ENCODE measurements at regions not wholly inside any gene's neighbourhood (a gene's known extent, or its start where the extent isn't known, plus 50 kb on each side); places are given as distances from the start of the nearest gene placed in this dataset.
A peak's percentile ranks its signal among the peaks of the same experiment; 100 is the strongest.

- intact Hi-C loops (cut with DNase I): no loop called here
- DNase-seq: no peak
Measured at GRCh38 chr3:184472723-184473428, 88.7 kb upstream of the EPHB3 start.

GRCh38 chr3:184474897-184475296 lies 86.7 kb upstream of the EPHB3 start:
- intact Hi-C loops (cut with DNase I): no loop called here
- DNase-seq: no peak

GRCh38 chr3:184477940-184478339 lies 83.6 kb upstream of the EPHB3 start:
- intact Hi-C loops (cut with DNase I): no loop called here
- no peak for DNase-seq

- intact Hi-C loops (cut with DNase I): no loop called here
Measured at GRCh38 chr3:184479426-184480126, 82.0 kb upstream of the EPHB3 start.

GRCh38 chr3:184480831-184481230 lies 80.8 kb upstream of the EPHB3 start:
- DNase-seq: no peak
- intact Hi-C loops (cut with DNase I): no loop called here

More at GRCh38 chr3:184479426-184480126, 82.0 kb upstream of the EPHB3 start:
- DNase-seq: peak in 7 of 42 donors; percentile 6 to 47 (median 23)

GRCh38 chr3:184481984-184482671 lies 79.5 kb upstream of the EPHB3 start:
- intact Hi-C loops (cut with DNase I): no loop called here
- no peak for DNase-seq

GRCh38 chr3:184485241-184485640 lies 76.3 kb upstream of the EPHB3 start:
- intact Hi-C loops (cut with DNase I): no loop called here
- DNase-seq: no peak

- DNase-seq: no peak
- intact Hi-C loops (cut with DNase I): no loop called here
Measured at GRCh38 chr3:184485906-184486305, 75.7 kb upstream of the EPHB3 start.

- intact Hi-C loops (cut with DNase I): no loop called here
- DNase-seq: no peak
Measured at GRCh38 chr3:184486614-184487013, 75.0 kb upstream of the EPHB3 start.

- intact Hi-C loops (cut with DNase I): no loop called here
- no peak for DNase-seq
Measured at GRCh38 chr3:184488577-184488976, 73.0 kb upstream of the EPHB3 start.

GRCh38 chr3:184489268-184489841 lies 72.2 kb upstream of the EPHB3 start:
- no peak for DNase-seq
- intact Hi-C loops (cut with DNase I): no loop called here

- DNase-seq: no peak
Measured at GRCh38 chr3:184491011-184491576, 70.5 kb upstream of the EPHB3 start.

GRCh38 chr3:184491867-184492615 lies 69.5 kb upstream of the EPHB3 start:
- DNase-seq: peak in 9 of 42 donors; percentile 3 to 40 (median 21)
- intact Hi-C loops (cut with DNase I): no loop called here

More at GRCh38 chr3:184491011-184491576, 70.5 kb upstream of the EPHB3 start:
- intact Hi-C loops (cut with DNase I): no loop called here

GRCh38 chr3:184496933-184497332 lies 64.7 kb upstream of the EPHB3 start:
- no peak for DNase-seq
- intact Hi-C loops (cut with DNase I): no loop called here

- intact Hi-C loops (cut with DNase I): no loop called here
- no peak for DNase-seq
Measured at GRCh38 chr3:184497804-184498203, 63.8 kb upstream of the EPHB3 start.

- intact Hi-C loops (cut with DNase I): no loop called here
- DNase-seq: peak in 1 of 42 donors; percentile 34
Measured at GRCh38 chr3:184498986-184499606, 62.5 kb upstream of the EPHB3 start.

GRCh38 chr3:184500344-184500923 lies 61.2 kb upstream of the EPHB3 start:
- intact Hi-C loops (cut with DNase I): no loop called here
- DNase-seq: peak in 1 of 42 donors; percentile 12

GRCh38 chr3:184502123-184502667 lies 59.4 kb upstream of the EPHB3 start:
- DNase-seq: peak in 1 of 42 donors; percentile 3
- intact Hi-C loops (cut with DNase I): no loop called here

Measured in head of caudate nucleus (tissue), 42 donors.